ENCODE measurements at regions not wholly inside any gene's neighbourhood (a gene's known extent, or its start where the extent isn't known, plus 50 kb on each side); places are given as distances from the start of the nearest gene placed in this dataset.
A peak's percentile ranks its signal among the peaks of the same experiment; 100 is the strongest.

- Mint-ChIP-seq H3K27ac (no peak overlapping the region), H3K9me3 (no peaks in the 10 kb centered on the region), H3K4me1 (peaks cover 3% of the 10 kb centered on the region; the same call in 2 of the 3 replicates), H3K36me3 (ENCODE audit: low read depth) (no peaks in the 10 kb centered on the region), H3K27me3 (ENCODE audit: insufficient read depth, low read depth, poor library complexity) (peaks cover 3% of the 10 kb centered on the region), H3K4me3 (no peak overlapping the region)
- Histone ChIP-seq H3K9me2 (ENCODE audit: insufficient read depth) (no peaks in the 10 kb centered on the region; the same call in 1 of the 2 replicates), H3K36me3 (ENCODE audit: insufficient read depth) (no peaks in the 10 kb centered on the region), H3K27ac (ENCODE audit: low read depth) (no peak overlapping the region), H4K20me1 (replicated peaks; ENCODE audit: insufficient read depth) (no peaks in the 10 kb centered on the region), H3K4me2 (no peak overlapping the region), H3K4me3 (no peak overlapping the region), H2AFZ (no peak overlapping the region), H3K27me3 (ENCODE audit: insufficient read depth) (no peaks in the 10 kb centered on the region), H3K4me1 (ENCODE audit: insufficient read depth) (no peaks in the 10 kb centered on the region), H3K79me2 (replicated peaks; ENCODE audit: insufficient read depth) (no peaks in the 10 kb centered on the region), H3F3A (replicated peaks; ENCODE audit: low read depth) (no peaks in the 10 kb centered on the region)
- DNase-seq (ENCODE audit: low spot score) (no peak), ATAC-seq (no peak)
- no peak for TF ChIP-seq POLR2AphosphoS5 (IDR thresholded peaks at IDR 0.05; ENCODE audit: low read depth)
- TF ChIP-seq EZH2 (IDR thresholded peaks at IDR 0.05; ENCODE audit: low read depth, unreplicated experiment), result no peak
- no peak for TF ChIP-seq EZH2phosphoT487 (IDR thresholded peaks at IDR 0.05; ENCODE audit: unreplicated experiment)
These were observed 97.3 kb upstream of the SERPINE2 start for GRCh38 chr2:224136396-224136795.

- Mint-ChIP-seq H3K4me3 (no peak overlapping the region), H3K27me3 (ENCODE audit: insufficient read depth, low read depth, poor library complexity) (peaks cover 3% of the 10 kb centered on the region), H3K9me3 (no peaks in the 10 kb centered on the region), H3K36me3 (ENCODE audit: low read depth) (no peaks in the 10 kb centered on the region), H3K4me1 (peaks cover 3% of the 10 kb centered on the region; the same call in 2 of the 3 replicates), H3K27ac (no peak overlapping the region)
- Histone ChIP-seq H3F3A (replicated peaks; ENCODE audit: low read depth) (no peaks in the 10 kb centered on the region), H3K4me2 (no peak overlapping the region), H3K9me2 (ENCODE audit: insufficient read depth) (no peaks in the 10 kb centered on the region; the same call in 1 of the 2 replicates), H3K27me3 (ENCODE audit: insufficient read depth) (no peaks in the 10 kb centered on the region), H3K36me3 (ENCODE audit: insufficient read depth) (no peaks in the 10 kb centered on the region), H2AFZ (peak overlapping the region; percentile 63; the same call in 1 of the 2 replicates), H3K79me2 (replicated peaks; ENCODE audit: insufficient read depth) (no peaks in the 10 kb centered on the region), H3K4me1 (ENCODE audit: insufficient read depth) (no peaks in the 10 kb centered on the region), H4K20me1 (replicated peaks; ENCODE audit: insufficient read depth) (no peaks in the 10 kb centered on the region), H3K27ac (ENCODE audit: low read depth) (no peak overlapping the region), H3K4me3 (no peak overlapping the region)
- ATAC-seq, result no peak
- no peak for DNase-seq (ENCODE audit: low spot score)
- TF ChIP-seq ZNF114 (CRISPR knock-in tag; IDR thresholded peaks at IDR 0.05) (no peak), STAT1 (IDR thresholded peaks at IDR 0.05; ENCODE audit: unreplicated experiment) (no peak), ZNF331 (CRISPR knock-in tag; IDR thresholded peaks at IDR 0.05; ENCODE audit: low read depth) (no peak), EZH2phosphoT487 (IDR thresholded peaks at IDR 0.05; ENCODE audit: unreplicated experiment) (no peak), CREB1 (CRISPR knock-in tag; IDR thresholded peaks at IDR 0.05; ENCODE audit: low read depth) (no peak), ZNF462 (CRISPR knock-in tag; IDR thresholded peaks at IDR 0.05) (no peak), JUNB (IDR thresholded peaks at IDR 0.05; ENCODE audit: unreplicated experiment) (no peak), NANOG (IDR thresholded peaks at IDR 0.05; ENCODE audit: borderline replicate concordance) (no peak)
- TF ChIP-seq, protein P1, sequence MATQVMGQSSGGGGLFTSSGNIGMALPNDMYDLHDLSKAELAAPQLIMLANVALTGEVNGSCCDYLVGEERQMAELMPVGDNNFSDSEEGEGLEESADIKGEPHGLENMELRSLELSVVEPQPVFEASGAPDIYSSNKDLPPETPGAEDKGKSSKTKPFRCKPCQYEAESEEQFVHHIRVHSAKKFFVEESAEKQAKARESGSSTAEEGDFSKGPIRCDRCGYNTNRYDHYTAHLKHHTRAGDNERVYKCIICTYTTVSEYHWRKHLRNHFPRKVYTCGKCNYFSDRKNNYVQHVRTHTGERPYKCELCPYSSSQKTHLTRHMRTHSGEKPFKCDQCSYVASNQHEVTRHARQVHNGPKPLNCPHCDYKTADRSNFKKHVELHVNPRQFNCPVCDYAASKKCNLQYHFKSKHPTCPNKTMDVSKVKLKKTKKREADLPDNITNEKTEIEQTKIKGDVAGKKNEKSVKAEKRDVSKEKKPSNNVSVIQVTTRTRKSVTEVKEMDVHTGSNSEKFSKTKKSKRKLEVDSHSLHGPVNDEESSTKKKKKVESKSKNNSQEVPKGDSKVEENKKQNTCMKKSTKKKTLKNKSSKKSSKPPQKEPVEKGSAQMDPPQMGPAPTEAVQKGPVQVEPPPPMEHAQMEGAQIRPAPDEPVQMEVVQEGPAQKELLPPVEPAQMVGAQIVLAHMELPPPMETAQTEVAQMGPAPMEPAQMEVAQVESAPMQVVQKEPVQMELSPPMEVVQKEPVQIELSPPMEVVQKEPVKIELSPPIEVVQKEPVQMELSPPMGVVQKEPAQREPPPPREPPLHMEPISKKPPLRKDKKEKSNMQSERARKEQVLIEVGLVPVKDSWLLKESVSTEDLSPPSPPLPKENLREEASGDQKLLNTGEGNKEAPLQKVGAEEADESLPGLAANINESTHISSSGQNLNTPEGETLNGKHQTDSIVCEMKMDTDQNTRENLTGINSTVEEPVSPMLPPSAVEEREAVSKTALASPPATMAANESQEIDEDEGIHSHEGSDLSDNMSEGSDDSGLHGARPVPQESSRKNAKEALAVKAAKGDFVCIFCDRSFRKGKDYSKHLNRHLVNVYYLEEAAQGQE (IDR thresholded peaks at IDR 0.05; ENCODE audit: unreplicated experiment), result no peak
- TF ChIP-seq, protein P2, sequence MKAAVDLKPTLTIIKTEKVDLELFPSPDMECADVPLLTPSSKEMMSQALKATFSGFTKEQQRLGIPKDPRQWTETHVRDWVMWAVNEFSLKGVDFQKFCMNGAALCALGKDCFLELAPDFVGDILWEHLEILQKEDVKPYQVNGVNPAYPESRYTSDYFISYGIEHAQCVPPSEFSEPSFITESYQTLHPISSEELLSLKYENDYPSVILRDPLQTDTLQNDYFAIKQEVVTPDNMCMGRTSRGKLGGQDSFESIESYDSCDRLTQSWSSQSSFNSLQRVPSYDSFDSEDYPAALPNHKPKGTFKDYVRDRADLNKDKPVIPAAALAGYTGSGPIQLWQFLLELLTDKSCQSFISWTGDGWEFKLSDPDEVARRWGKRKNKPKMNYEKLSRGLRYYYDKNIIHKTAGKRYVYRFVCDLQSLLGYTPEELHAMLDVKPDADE (IDR thresholded peaks at IDR 0.05), result no peak
These were observed 96.8 kb upstream of the SERPINE2 start for GRCh38 chr2:224135881-224136280.
